ENCODE measurements at regions not wholly inside any gene's neighbourhood (a gene's known extent, or its start where the extent isn't known, plus 50 kb on each side); places are given as distances from the start of the nearest gene placed in this dataset.
A peak's percentile ranks its signal among the peaks of the same experiment; 100 is the strongest.

GRCh38 chr11:88402192-88402715, 64.7 kb upstream of the CTSC start:
- peak; percentile 83 for DNase-seq
- Mint-ChIP-seq H3K9me3 (no peaks in the 10 kb centered on the region), H3K4me1 (ENCODE audit: low read depth) (peaks cover 85% of the 10 kb centered on the region), H3K4me3 (peak overlapping the region; percentile 80), H3K27me3 (ENCODE audit: insufficient read depth) (peaks cover 2% of the 10 kb centered on the region), H3K27ac (peak overlapping the region; percentile 89), H3K36me3 (ENCODE audit: low read depth) (peaks cover 5% of the 10 kb centered on the region)
- TF ChIP-seq CTCF (IDR thresholded peaks at IDR 0.05): no peak

- H3K27me3 Mint-ChIP-seq (ENCODE audit: insufficient read depth): peaks cover 2% of the 10 kb centered on the region
- H3K4me3 Mint-ChIP-seq: peak overlapping the region; percentile 59
Observed at GRCh38 chr11:88398791-88399570, 61.4 kb upstream of the CTSC start.

GRCh38 chr11:88398372-88398771, 60.8 kb upstream of the CTSC start:
- DNase-seq: peak; percentile 60
- TF ChIP-seq CTCF (IDR thresholded peaks at IDR 0.05): no peak
- Mint-ChIP-seq H3K27ac (peak overlapping the region; percentile 51), H3K36me3 (ENCODE audit: low read depth) (peaks cover 4% of the 10 kb centered on the region; the same call in 1 of the 2 replicates), H3K4me1 (ENCODE audit: low read depth) (peaks cover 58% of the 10 kb centered on the region), H3K9me3 (no peaks in the 10 kb centered on the region), H3K27me3 (ENCODE audit: insufficient read depth) (peaks cover 2% of the 10 kb centered on the region), H3K4me3 (peak overlapping the region; percentile 59)

More at GRCh38 chr11:88398791-88399570, 61.4 kb upstream of the CTSC start:
- DNase-seq: no peak
- H3K9me3 Mint-ChIP-seq: no peaks in the 10 kb centered on the region
- peaks cover 4% of the 10 kb centered on the region; the same call in 1 of the 2 replicates for H3K36me3 Mint-ChIP-seq (ENCODE audit: low read depth)
- no peak for TF ChIP-seq CTCF (IDR thresholded peaks at IDR 0.05)
- peaks cover 65% of the 10 kb centered on the region for H3K4me1 Mint-ChIP-seq (ENCODE audit: low read depth)
- H3K27ac Mint-ChIP-seq: peak overlapping the region; percentile 51

- DNase-seq: no peak
- H3K4me1 Mint-ChIP-seq (ENCODE audit: low read depth): no peaks in the 10 kb centered on the region
- no peak overlapping the region for H3K4me3 Mint-ChIP-seq
- no peaks in the 10 kb centered on the region; the same call in 1 of the 2 replicates for H3K27me3 Mint-ChIP-seq (ENCODE audit: insufficient read depth)
- peaks cover 4% of the 10 kb centered on the region for H3K36me3 Mint-ChIP-seq (ENCODE audit: low read depth)
- no peak for TF ChIP-seq CTCF (IDR thresholded peaks at IDR 0.05)
- H3K9me3 Mint-ChIP-seq: peaks cover 6% of the 10 kb centered on the region; the same call in 1 of the 2 replicates
- no peak overlapping the region for H3K27ac Mint-ChIP-seq
Observed at GRCh38 chr11:88390254-88390653, 52.7 kb upstream of the CTSC start.

GRCh38 chr11:88387957-88388356, 50.4 kb upstream of the CTSC start:
- DNase-seq: no peak
- Mint-ChIP-seq H3K36me3 (ENCODE audit: low read depth) (peaks cover 4% of the 10 kb centered on the region), H3K9me3 (peaks cover 6% of the 10 kb centered on the region; the same call in 1 of the 2 replicates), H3K4me1 (ENCODE audit: low read depth) (peaks cover 23% of the 10 kb centered on the region), H3K27ac (no peak overlapping the region), H3K4me3 (no peak overlapping the region), H3K27me3 (ENCODE audit: insufficient read depth) (no peaks in the 10 kb centered on the region; the same call in 1 of the 2 replicates)
- no peak for TF ChIP-seq CTCF (IDR thresholded peaks at IDR 0.05)

All from HFFc6 (cell line).